BLaER1 (cell line): ENCODE measurements at regions not wholly inside any gene's neighbourhood (a gene's known extent, or its start where the extent isn't known, plus 50 kb on each side); places are given as distances from the start of the nearest gene placed in this dataset.

ENCODE experiments used
- H3K27ac ChIP-seq: shearing (Covaris generic); formaldehyde crosslinking; 2 replicates; pipeline ENCODE4 v1.8.1; 2022
- H3K27me3 ChIP-seq: shearing (Covaris generic); formaldehyde crosslinking; 2 replicates; pipeline ENCODE4 v1.8.1; 2022
- H3K36me3 ChIP-seq: shearing (Covaris generic); formaldehyde crosslinking; 2 replicates; pipeline ENCODE4 v1.8.1; 2022
- H3K4me1 ChIP-seq: shearing (Covaris generic); formaldehyde crosslinking; 2 replicates; pipeline ENCODE4 v1.8.1; 2022
- H3K4me2 ChIP-seq: shearing (Covaris generic); formaldehyde crosslinking; 2 replicates; pipeline ENCODE4 v1.8.1; 2022
- H3K4me3 ChIP-seq: shearing (Covaris generic); formaldehyde crosslinking; 2 replicates; pipeline ENCODE4 v1.8.1; 2022
- H3K9ac ChIP-seq: shearing (Covaris generic); formaldehyde crosslinking; 2 replicates; pipeline ENCODE4 v1.8.1; 2022
- H3K9me3 ChIP-seq: shearing (Covaris generic); formaldehyde crosslinking; 2 replicates; pipeline ENCODE4 v1.8.1; 2022
- H4K20me1 ChIP-seq: shearing (Covaris generic); formaldehyde crosslinking; 2 replicates; pipeline ENCODE4 v1.8.1; 2022
- Cebpa-rat ChIP-seq: shearing (Covaris generic); IDR thresholded peaks from 2 replicates; pipeline ENCODE4 v1.8.1; 2022

GRCh38 chrX:10045327-10046000, 78.3 kb downstream of the CLDN34 start:
- Histone ChIP-seq H3K4me1 (peaks cover 30% of the 10 kb centered on the region), H4K20me1 (0 out of 2 replicates have a peak, but pooled peaks cover 5% of the 10 kb centered on the region), H3K4me3 (no peak overlapping the region), H3K9me3 (no peaks in the 10 kb centered on the region), H3K4me2 (no peak overlapping the region), H3K36me3 (no peaks in the 10 kb centered on the region), H3K27me3 (no peaks in the 10 kb centered on the region), H3K27ac (no peak overlapping the region), H3K9ac (no peak overlapping the region)
- no peak for TF ChIP-seq Cebpa-rat

DNA sequence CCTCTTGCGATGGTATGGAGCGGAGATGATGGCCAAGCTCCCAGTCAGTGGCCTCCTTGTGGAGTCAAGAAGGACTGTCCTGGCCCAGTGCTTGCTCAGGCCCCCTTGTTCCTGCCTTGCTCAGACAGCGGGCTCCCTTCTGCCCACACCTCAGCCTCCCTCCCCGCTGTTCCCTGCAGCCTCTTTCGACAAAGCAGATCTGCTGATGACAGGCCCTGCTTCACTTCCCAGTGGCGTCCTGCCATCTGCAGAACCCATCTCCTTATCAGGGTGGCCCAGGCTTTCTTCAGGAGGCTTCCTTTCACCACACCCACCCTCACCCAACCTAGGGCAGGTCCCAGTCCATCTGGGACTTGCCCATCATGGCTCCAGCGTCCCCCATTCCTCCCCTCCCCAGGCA, 80.0 kb downstream of the CLDN34 start:
- H3K36me3 ChIP-seq: no peaks in the 10 kb centered on the region
- H3K4me1 ChIP-seq: peaks cover 32% of the 10 kb centered on the region
- no peak overlapping the region for H3K9ac ChIP-seq
- H3K27ac ChIP-seq: no peak overlapping the region
- no peaks in the 10 kb centered on the region for H3K9me3 ChIP-seq
- H4K20me1 ChIP-seq: 0 out of 2 replicates have a peak, but pooled peaks cover 5% of the 10 kb centered on the region
- no peak for TF ChIP-seq Cebpa-rat
- no peaks in the 10 kb centered on the region for H3K27me3 ChIP-seq
- H3K4me2 ChIP-seq: no peak overlapping the region
- H3K4me3 ChIP-seq: no peak overlapping the region

- Histone ChIP-seq H3K4me3 (no peak overlapping the region), H3K9me3 (no peaks in the 10 kb centered on the region), H4K20me1 (0 out of 2 replicates have a peak, but pooled peaks cover 5% of the 10 kb centered on the region), H3K4me2 (no peak overlapping the region), H3K27me3 (no peaks in the 10 kb centered on the region), H3K27ac (no peak overlapping the region), H3K9ac (no peak overlapping the region), H3K4me1 (peaks cover 32% of the 10 kb centered on the region), H3K36me3 (no peaks in the 10 kb centered on the region)
- no peak for TF ChIP-seq Cebpa-rat
Measured at GRCh38 chrX:10047631-10048030, 80.5 kb downstream of the CLDN34 start.

DNA sequence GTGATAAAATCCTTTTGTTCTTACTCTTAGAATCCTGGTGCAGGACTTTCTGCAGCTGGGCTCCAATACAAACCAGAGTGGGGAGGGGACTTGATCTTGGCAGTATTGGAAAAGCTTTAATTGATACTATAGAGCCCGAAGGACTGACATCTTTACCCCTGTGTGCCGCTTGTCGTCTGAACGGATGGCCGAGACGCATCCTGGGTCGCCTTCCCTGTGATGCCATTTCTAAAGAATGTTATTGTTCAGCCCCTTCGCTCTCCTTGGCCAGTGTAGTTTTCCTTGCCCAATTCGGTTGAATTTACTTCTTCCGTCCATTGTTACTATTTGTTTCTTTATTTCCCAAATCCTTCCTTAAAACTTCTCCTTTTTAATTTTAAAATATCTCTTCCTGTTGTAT, 80.9 kb downstream of the CLDN34 start:
- Histone ChIP-seq H4K20me1 (0 out of 2 replicates have a peak, but pooled peaks cover 5% of the 10 kb centered on the region), H3K4me1 (peaks cover 32% of the 10 kb centered on the region), H3K36me3 (no peaks in the 10 kb centered on the region), H3K27me3 (no peaks in the 10 kb centered on the region), H3K9ac (no peak overlapping the region), H3K4me2 (no peak overlapping the region), H3K4me3 (no peak overlapping the region), H3K27ac (no peak overlapping the region), H3K9me3 (no peaks in the 10 kb centered on the region)
- no peak for TF ChIP-seq Cebpa-rat

DNA sequence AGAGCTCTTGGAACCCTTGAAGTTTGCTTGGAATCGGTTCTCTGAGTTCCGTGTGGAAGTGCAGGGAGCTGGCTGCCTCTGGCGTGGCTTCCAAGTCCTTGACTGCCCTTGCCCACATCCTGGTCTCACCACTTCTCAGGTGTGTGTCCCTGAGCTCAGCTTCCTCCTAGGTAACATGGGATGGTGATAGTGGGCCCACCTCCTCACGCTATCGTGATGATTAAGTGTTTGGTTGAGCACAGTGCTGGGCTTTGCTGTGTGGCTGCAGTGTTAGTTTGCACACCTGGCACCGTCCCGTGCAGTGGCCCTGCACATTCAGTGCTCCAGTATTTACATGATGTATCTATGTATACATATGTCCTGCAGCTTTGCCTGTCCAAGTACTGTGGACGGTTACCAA, 81.5 kb downstream of the CLDN34 start:
- H3K9me3 ChIP-seq: no peaks in the 10 kb centered on the region
- 0 out of 2 replicates have a peak, but pooled peaks cover 5% of the 10 kb centered on the region for H4K20me1 ChIP-seq
- TF ChIP-seq Cebpa-rat: no peak
- H3K27me3 ChIP-seq: no peaks in the 10 kb centered on the region
- H3K4me2 ChIP-seq: no peak overlapping the region
- no peak overlapping the region for H3K4me3 ChIP-seq
- H3K4me1 ChIP-seq: peaks cover 31% of the 10 kb centered on the region
- H3K27ac ChIP-seq: no peak overlapping the region
- H3K36me3 ChIP-seq: no peaks in the 10 kb centered on the region
- no peak overlapping the region for H3K9ac ChIP-seq

DNA sequence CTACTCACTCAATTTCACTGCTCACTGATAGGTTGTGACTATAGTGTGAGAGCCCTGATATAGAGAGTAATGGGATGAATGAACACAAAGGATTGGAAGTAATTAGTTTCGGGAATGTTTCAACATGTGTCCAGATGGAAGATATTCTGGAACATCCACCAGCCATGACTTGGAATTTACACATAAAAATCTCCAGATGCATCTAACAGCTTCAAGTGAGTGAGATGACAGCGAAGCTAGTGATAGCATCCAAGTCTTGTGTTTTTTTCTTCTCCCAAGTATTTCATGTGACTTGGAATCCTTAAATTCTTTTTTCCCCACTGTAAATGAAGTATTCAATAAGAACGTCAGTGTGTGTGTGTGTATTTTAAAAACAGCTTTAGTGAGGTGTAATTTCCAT, 82.1 kb downstream of the CLDN34 start:
- no peak for TF ChIP-seq Cebpa-rat
- no peak overlapping the region for H3K4me3 ChIP-seq

DNA sequence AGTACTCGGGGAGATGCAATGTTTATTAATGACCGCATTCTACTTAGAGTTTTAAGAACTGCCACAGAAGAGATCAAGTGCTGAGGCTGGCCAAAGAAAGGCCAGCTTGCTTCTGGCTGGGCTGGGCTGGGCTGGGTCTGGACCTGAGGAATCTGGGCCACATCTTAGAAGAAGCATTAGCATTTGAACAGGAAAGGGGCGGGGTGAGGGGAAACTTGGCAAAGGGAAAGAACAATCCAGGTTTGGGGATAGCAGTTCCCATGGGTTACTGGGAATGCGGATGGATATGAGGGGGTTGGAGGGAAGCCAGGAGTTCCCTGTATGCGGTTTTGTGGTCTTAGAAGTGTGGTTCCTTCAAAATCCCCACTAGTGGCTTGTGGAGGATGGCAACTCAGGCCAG, 83.3 kb downstream of the CLDN34 start:
- Histone ChIP-seq H3K4me3 (no peak overlapping the region), H3K36me3 (0 out of 2 replicates have a peak, but pooled peaks cover 7% of the 10 kb centered on the region), H3K4me2 (no peak overlapping the region), H3K9me3 (peaks cover 11% of the 10 kb centered on the region), H4K20me1 (0 out of 2 replicates have a peak, but pooled peaks cover 5% of the 10 kb centered on the region), H3K27ac (no peak overlapping the region), H3K9ac (no peak overlapping the region), H3K27me3 (no peaks in the 10 kb centered on the region), H3K4me1 (peaks cover 33% of the 10 kb centered on the region)
- TF ChIP-seq Cebpa-rat: no peak

More for the DNA sequence above, 82.1 kb downstream of the CLDN34 start:
- 0 out of 2 replicates have a peak, but pooled peaks cover 5% of the 10 kb centered on the region for H4K20me1 ChIP-seq
- H3K36me3 ChIP-seq: no peaks in the 10 kb centered on the region
- H3K9me3 ChIP-seq: no peaks in the 10 kb centered on the region
- H3K9ac ChIP-seq: no peak overlapping the region
- H3K27ac ChIP-seq: no peak overlapping the region
- peaks cover 26% of the 10 kb centered on the region for H3K4me1 ChIP-seq
- H3K4me2 ChIP-seq: no peak overlapping the region
- no peaks in the 10 kb centered on the region for H3K27me3 ChIP-seq

- H4K20me1 ChIP-seq: 0 out of 2 replicates have a peak, but pooled peaks cover 3% of the 10 kb centered on the region
- H3K4me3 ChIP-seq: no peak overlapping the region
- no peak overlapping the region for H3K9ac ChIP-seq
- no peaks in the 10 kb centered on the region for H3K27me3 ChIP-seq
- peaks cover 12% of the 10 kb centered on the region for H3K9me3 ChIP-seq
- TF ChIP-seq Cebpa-rat: no peak
- no peak overlapping the region for H3K27ac ChIP-seq
- H3K4me2 ChIP-seq: peak overlapping the region; percentile 4; the same call in 1 of the 2 replicates
- H3K36me3 ChIP-seq: 0 out of 2 replicates have a peak, but pooled peaks cover 7% of the 10 kb centered on the region
- H3K4me1 ChIP-seq: peaks cover 37% of the 10 kb centered on the region
Measured at GRCh38 chrX:10051866-10052480, 84.8 kb downstream of the CLDN34 start.

DNA sequence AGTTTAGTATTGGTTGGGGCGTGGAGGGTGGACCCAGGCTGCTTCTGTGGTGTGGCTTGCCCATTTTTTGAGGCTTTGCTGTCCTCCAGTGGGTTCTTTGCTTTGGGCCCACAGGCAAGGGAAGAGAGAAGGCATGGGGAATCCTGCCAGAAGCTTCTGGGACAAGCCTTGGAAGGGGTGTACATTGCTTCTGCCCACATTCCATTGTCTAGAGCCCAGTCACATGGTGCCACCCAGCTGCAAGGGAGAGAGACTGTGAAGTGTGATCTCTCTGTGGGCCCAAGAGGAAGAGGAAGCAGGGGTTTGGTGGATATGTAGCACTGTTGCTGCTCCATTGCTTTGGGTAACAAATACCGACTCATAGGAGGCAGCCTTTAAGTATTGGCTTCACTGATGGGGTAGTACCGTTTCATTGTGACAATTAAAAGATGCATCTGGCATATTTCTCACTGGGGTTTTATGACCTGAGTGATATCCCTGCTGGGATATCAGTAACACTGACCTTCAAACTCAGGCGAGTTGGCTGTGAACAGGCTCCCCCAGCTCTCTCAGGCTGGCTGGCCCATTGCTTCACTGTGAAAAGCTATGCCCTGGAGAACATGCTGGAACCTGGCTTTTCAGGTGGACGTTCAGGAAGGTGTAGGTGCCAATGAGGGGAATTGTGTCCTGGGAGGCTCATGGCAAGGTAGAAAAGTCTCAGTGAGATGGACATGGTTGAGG, 85.9 kb downstream of the CLDN34 start:
- Histone ChIP-seq H3K27me3 (no peaks in the 10 kb centered on the region), H3K9ac (no peak overlapping the region), H3K9me3 (peaks cover 12% of the 10 kb centered on the region), H3K4me3 (no peak overlapping the region), H3K27ac (peak overlapping the region; percentile 11; the same call in 1 of the 2 replicates), H3K36me3 (0 out of 2 replicates have a peak, but pooled peaks cover 7% of the 10 kb centered on the region), H3K4me2 (peak overlapping the region; percentile 62), H4K20me1 (no peaks in the 10 kb centered on the region), H3K4me1 (peaks cover 40% of the 10 kb centered on the region)
- TF ChIP-seq Cebpa-rat: no peak
